Fibroblast of lung (primary cell): ENCODE measurements at regions not wholly inside any gene's neighbourhood (a gene's known extent, or its start where the extent isn't known, plus 50 kb on each side); places are given as distances from the start of the nearest gene placed in this dataset.

Source experiments
- DNase-seq, 2 donors: peaks; one replicate each; pipeline versions ENCODE4 v3.0.0 to v3.0.0-alpha.2; 2010; ENCODE audit warnings: low read depth in 2 of 2
- H2AFZ ChIP-seq: 2 replicates; pipeline ENCODE4 v1.5.1; 2012; ENCODE audit warnings: low read length, control low read depth, inconsistent platforms
- H3K27ac ChIP-seq: 2 replicates; pipeline ENCODE4 v1.5.1; 2011; ENCODE audit warnings: low read length, control low read depth; ENCODE audit not compliant: insufficient read depth
- H3K27me3 ChIP-seq: 2 replicates; pipeline ENCODE4 v1.5.1; 2011; ENCODE audit warnings: mild to moderate bottlenecking, low read length; ENCODE audit not compliant: control insufficient read depth, insufficient read depth
- H3K36me3 ChIP-seq: 2 replicates; pipeline ENCODE4 v1.5.1; 2011; ENCODE audit warnings: low read length; ENCODE audit not compliant: control insufficient read depth, insufficient read depth
- H3K4me1 ChIP-seq: 2 replicates; pipeline ENCODE4 v1.5.1; 2011; ENCODE audit warnings: low read length; ENCODE audit not compliant: control insufficient read depth, insufficient read depth; ENCODE audit errors: extremely low read depth
- H3K4me2 ChIP-seq: 2 replicates; pipeline ENCODE4 v1.5.1; 2011; ENCODE audit warnings: low read length, control low read depth; ENCODE audit not compliant: insufficient read depth; ENCODE audit errors: extremely low read depth
- H3K4me3 ChIP-seq, 4 experiments: fragments of 200-600 bp in 1 of 4; sonication (generic) in 1 of 4; replicated peaks in 1 of 4; 2 replicates each; pipeline ENCODE4 v1.5.1; 2011 to 2016; ENCODE audit warnings: low read length in 4 of 4, low read depth in 3 of 4, mild to moderate bottlenecking in 3 of 4, control low read depth in 2 of 4, inconsistent platforms in 1 of 4, mixed read lengths in 1 of 4; ENCODE audit not compliant: insufficient read depth in 1 of 4; ENCODE audit errors: control extremely low read depth in 1 of 4
- H3K79me2 ChIP-seq: 2 replicates; pipeline ENCODE4 v1.5.1; 2012; ENCODE audit warnings: mild to moderate bottlenecking, low read length, inconsistent platforms; ENCODE audit not compliant: control insufficient read depth, insufficient read depth
- H3K9ac ChIP-seq: 2 replicates; pipeline ENCODE4 v1.5.1; 2011; ENCODE audit warnings: mild to moderate bottlenecking, low read length, control low read depth; ENCODE audit not compliant: insufficient read depth
- H3K9me3 ChIP-seq: 2 replicates; pipeline ENCODE4 v1.5.1; 2012; ENCODE audit warnings: low read depth, low read length; ENCODE audit not compliant: control insufficient read depth, insufficient read depth
- H4K20me1 ChIP-seq: 2 replicates; pipeline ENCODE4 v1.5.1; 2011; ENCODE audit warnings: low read length; ENCODE audit not compliant: control insufficient read depth, insufficient read depth; ENCODE audit errors: extremely low read depth
- EZH2 ChIP-seq: IDR thresholded peaks from 2 replicates; pipeline ENCODE4 v1.5.1; 2012; ENCODE audit warnings: low read length, control low read depth, mild to moderate bottlenecking; ENCODE audit errors: missing control alignments
- TF ChIP-seq, protein P1 (sequence below), 2 donors: IDR thresholded peaks in 1 of 2; conservative IDR thresholded peaks in 1 of 2; 1 replicate in 1 of 2; 2 replicates in 1 of 2; pipeline ENCODE4 v1.5.1; 2011 to 2012; ENCODE audit warnings: low read length in 2 of 2, control low read depth in 1 of 2, inconsistent platforms in 1 of 2, low read depth in 1 of 2, mild to moderate bottlenecking in 1 of 2

DNA sequence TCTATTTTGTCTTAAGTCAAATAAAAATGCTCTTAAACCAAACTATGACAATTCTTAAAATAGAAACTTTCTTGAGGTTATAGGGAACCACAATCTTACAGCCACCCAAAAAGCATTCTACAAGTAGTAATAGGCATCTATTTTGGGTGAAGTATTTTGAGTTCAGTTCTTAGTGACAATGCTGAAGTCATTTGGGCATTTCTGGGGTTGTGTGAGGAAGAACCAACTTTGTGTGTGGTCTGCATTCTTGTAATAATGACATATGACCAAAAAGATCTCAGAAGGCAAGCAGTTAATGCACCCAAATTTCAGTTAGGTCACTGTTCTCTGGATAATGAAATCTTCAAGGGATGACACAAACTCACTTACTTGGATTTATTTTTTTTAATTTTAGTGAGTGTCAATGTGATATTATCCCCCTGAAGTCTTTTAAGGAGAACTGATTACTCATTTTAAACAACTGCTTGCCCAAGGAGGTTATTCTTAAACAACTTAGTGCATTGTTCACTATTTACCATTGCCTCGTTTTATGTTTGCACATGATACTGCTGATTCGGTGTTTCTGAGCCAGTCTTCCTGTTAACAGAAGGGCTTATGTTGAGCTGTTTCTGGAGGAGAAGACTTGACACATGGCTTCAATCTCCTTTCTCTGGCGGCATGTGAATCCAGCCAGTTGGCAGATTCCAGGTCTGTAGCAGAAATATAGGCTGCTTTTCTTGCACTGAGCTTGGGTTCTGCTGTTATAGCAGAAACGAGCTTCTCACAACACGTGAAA, 618.9 kb downstream of the BCKDHB start:
- Histone ChIP-seq H3K9me3 (no peaks in the 10 kb centered on the region), H3K4me3 (peak overlapping the region in 1 of 4 experiments; percentile 7), H3K27me3 (no peaks in the 10 kb centered on the region), H2AFZ (peak overlapping the region; percentile 11), H3K9ac (no peak overlapping the region), H3K36me3 (no peaks in the 10 kb centered on the region), H3K79me2 (no peaks in the 10 kb centered on the region), H3K4me2 (no peak overlapping the region), H4K20me1 (no peaks in the 10 kb centered on the region), H3K4me1 (no peaks in the 10 kb centered on the region), H3K27ac (no peak overlapping the region)
- TF ChIP-seq EZH2: no peak
- TF ChIP-seq, protein P1, sequence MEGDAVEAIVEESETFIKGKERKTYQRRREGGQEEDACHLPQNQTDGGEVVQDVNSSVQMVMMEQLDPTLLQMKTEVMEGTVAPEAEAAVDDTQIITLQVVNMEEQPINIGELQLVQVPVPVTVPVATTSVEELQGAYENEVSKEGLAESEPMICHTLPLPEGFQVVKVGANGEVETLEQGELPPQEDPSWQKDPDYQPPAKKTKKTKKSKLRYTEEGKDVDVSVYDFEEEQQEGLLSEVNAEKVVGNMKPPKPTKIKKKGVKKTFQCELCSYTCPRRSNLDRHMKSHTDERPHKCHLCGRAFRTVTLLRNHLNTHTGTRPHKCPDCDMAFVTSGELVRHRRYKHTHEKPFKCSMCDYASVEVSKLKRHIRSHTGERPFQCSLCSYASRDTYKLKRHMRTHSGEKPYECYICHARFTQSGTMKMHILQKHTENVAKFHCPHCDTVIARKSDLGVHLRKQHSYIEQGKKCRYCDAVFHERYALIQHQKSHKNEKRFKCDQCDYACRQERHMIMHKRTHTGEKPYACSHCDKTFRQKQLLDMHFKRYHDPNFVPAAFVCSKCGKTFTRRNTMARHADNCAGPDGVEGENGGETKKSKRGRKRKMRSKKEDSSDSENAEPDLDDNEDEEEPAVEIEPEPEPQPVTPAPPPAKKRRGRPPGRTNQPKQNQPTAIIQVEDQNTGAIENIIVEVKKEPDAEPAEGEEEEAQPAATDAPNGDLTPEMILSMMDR (conservative IDR thresholded peaks at IDR 0.05 in 1 of 2, IDR thresholded peaks at IDR 0.05 in 1 of 2; ENCODE audit: low read depth in 1 of 2, low read length in 2 of 2): no peak
- DNase-seq: peak; percentile 9 to 20

DNA sequence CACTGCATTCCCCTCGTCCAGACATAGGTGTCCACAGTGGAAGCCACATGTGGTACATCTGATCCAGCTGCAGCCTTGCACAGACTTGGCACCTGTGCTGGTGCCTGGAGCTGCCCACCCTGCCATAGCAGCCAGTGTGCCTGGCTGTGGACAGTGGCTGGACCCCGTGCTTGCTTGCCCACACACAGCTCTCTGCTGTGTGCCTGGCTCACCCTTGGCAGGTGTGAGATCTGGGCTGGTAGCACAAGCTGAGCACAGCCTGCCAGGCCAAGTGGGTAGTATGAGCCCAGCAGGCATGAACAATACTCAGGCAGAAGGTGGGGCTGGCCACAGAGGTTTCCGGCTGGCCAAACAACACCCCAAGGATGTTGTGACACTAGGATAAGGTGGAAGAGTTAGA, 614.4 kb downstream of the BCKDHB start:
- no peak overlapping the region for H2AFZ ChIP-seq

DNA sequence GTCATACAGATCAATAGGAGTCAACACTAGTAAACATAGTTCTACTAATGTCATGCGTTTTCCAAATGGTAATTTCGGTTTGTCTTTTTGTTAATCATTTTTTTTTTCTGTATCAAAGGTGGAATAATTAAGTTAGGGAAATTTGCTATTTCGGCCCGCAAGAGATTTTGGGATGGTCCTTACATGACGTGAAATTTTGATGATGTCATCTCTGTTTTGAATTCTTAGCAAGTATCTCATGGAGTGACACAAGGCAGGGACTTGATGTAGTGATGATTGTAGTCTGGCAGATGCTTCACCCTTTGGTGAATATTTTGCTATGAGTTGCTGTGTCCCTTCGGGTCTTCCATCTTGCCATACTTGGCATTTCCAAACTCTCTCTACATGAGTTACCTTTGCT, 608.0 kb downstream of the BCKDHB start:
- TF ChIP-seq, protein P1 (conservative IDR thresholded peaks at IDR 0.05 in 1 of 2, IDR thresholded peaks at IDR 0.05 in 1 of 2; ENCODE audit: low read depth in 1 of 2, low read length in 2 of 2): no peak
- no peak for TF ChIP-seq EZH2
- H3K36me3 ChIP-seq: no peaks in the 10 kb centered on the region
- no peak for DNase-seq
- H2AFZ ChIP-seq: no peak overlapping the region
- H3K4me2 ChIP-seq: no peak overlapping the region
- no peaks in the 10 kb centered on the region for H3K4me1 ChIP-seq
- H3K9ac ChIP-seq: no peak overlapping the region
- no peaks in the 10 kb centered on the region for H3K79me2 ChIP-seq
- H3K27me3 ChIP-seq: no peaks in the 10 kb centered on the region
- no peak overlapping the region for H3K27ac ChIP-seq
- H3K9me3 ChIP-seq: no peaks in the 10 kb centered on the region
- no peaks in the 10 kb centered on the region for H4K20me1 ChIP-seq
- no peak overlapping the region for H3K4me3 ChIP-seq

More for the DNA sequence above, 614.4 kb downstream of the BCKDHB start:
- Histone ChIP-seq H4K20me1 (no peaks in the 10 kb centered on the region), H3K4me1 (no peaks in the 10 kb centered on the region), H3K9ac (no peak overlapping the region), H3K9me3 (no peaks in the 10 kb centered on the region), H3K27ac (no peak overlapping the region), H3K4me3 (no peak overlapping the region), H3K36me3 (no peaks in the 10 kb centered on the region), H3K27me3 (no peaks in the 10 kb centered on the region), H3K4me2 (no peak overlapping the region), H3K79me2 (no peaks in the 10 kb centered on the region)
- no peak for TF ChIP-seq EZH2
- TF ChIP-seq, protein P1 (conservative IDR thresholded peaks at IDR 0.05 in 1 of 2, IDR thresholded peaks at IDR 0.05 in 1 of 2; ENCODE audit: low read depth in 1 of 2, low read length in 2 of 2): no peak
- DNase-seq: no peak
